K562 (cell line): ENCODE measurements at regions not wholly inside any gene's neighbourhood (a gene's known extent, or its start where the extent isn't known, plus 50 kb on each side); places are given as distances from the start of the nearest gene placed in this dataset.

Experiments used
- ATF7 ChIP-seq: fragments of 450-650 bp; IDR thresholded peaks from 2 replicates; pipeline ENCODE4 v1.7.1; 2014; ENCODE audit warnings: mild to moderate bottlenecking, moderate library complexity
- EP300 ChIP-seq: IDR thresholded peaks from 2 replicates; pipeline ENCODE4 v1.6.1; 2012; ENCODE audit warnings: low read length, improper control_type of control experiment
- HDGF ChIP-seq: fragments of 450-650 bp; IDR thresholded peaks from 2 replicates; pipeline ENCODE4 v1.6.1; 2016
- MTA3 ChIP-seq: fragments of 450-650 bp; formaldehyde crosslinking; IDR thresholded peaks from 2 replicates; pipeline ENCODE4 v1.6.1; 2017; ENCODE audit warnings: mild to moderate bottlenecking, borderline replicate concordance
- POLR2A ChIP-seq: fragments of 450-650 bp; conservative IDR thresholded peaks from 2 replicates; pipeline ENCODE4 v1.6.1; 2016
- PRDM10 ChIP-seq: fragments of 450-650 bp; IDR thresholded peaks from 2 replicates; pipeline ENCODE4 v1.6.1; 2018; ENCODE audit not compliant: partially characterized antibody
- TAF1 ChIP-seq: IDR thresholded peaks from 2 replicates; pipeline ENCODE4 v1.6.1; 2011; ENCODE audit warnings: mild to moderate bottlenecking, low read length, moderate library complexity; ENCODE audit not compliant: insufficient read depth, control insufficient read depth, severe bottlenecking; ENCODE audit errors: extremely low read depth
- TCFL5 ChIP-seq: fragments of 250-450 bp; sonication (Bioruptor Pico); conservative IDR thresholded peaks from 2 replicates; pipeline ENCODE4 v1.6.1; 2021; ENCODE audit warnings: mild to moderate bottlenecking, moderate library complexity, matching md5 sums
- TF ChIP-seq, protein P1 (sequence below), 3 experiments: IDR thresholded peaks in 2 of 3; conservative IDR thresholded peaks in 1 of 3; 2 replicates each; pipeline ENCODE4 v1.5.1; 2011 to 2012; ENCODE audit warnings: low read length in 3 of 3, mild to moderate bottlenecking in 3 of 3, control low read depth in 2 of 3, improper control_type of control experiment in 1 of 3, inconsistent platforms in 1 of 3, low read depth in 1 of 3, mixed read lengths in 1 of 3, moderate library complexity in 1 of 3; ENCODE audit not compliant: insufficient read depth in 2 of 3
- TF ChIP-seq, protein P2 (sequence below): fragments of 250-450 bp; sonication (Bioruptor Pico); IDR thresholded peaks from 2 replicates; pipeline ENCODE4 v1.9.0; 2021; ENCODE audit warnings: mild to moderate bottlenecking
- TF ChIP-seq, protein P3 (sequence below): sonication (generic); formaldehyde crosslinking; IDR thresholded peaks from 2 replicates; pipeline ENCODE4 v1.8.0; 2023; ENCODE audit warnings: mild to moderate bottlenecking, missing genetic modification reagents

- TF ChIP-seq, protein P1, sequence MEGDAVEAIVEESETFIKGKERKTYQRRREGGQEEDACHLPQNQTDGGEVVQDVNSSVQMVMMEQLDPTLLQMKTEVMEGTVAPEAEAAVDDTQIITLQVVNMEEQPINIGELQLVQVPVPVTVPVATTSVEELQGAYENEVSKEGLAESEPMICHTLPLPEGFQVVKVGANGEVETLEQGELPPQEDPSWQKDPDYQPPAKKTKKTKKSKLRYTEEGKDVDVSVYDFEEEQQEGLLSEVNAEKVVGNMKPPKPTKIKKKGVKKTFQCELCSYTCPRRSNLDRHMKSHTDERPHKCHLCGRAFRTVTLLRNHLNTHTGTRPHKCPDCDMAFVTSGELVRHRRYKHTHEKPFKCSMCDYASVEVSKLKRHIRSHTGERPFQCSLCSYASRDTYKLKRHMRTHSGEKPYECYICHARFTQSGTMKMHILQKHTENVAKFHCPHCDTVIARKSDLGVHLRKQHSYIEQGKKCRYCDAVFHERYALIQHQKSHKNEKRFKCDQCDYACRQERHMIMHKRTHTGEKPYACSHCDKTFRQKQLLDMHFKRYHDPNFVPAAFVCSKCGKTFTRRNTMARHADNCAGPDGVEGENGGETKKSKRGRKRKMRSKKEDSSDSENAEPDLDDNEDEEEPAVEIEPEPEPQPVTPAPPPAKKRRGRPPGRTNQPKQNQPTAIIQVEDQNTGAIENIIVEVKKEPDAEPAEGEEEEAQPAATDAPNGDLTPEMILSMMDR (IDR thresholded peaks at IDR 0.05 in 2 of 3, conservative IDR thresholded peaks at IDR 0.05 in 1 of 3; ENCODE audit: insufficient read depth in 2 of 3, low read depth in 1 of 3, low read length in 3 of 3) = no peak
- TF ChIP-seq TAF1 (no peak), MTA3 (no peak), ATF7 (peak; percentile 95), EP300 (peak; percentile 49; the same call in 1 of the 2 replicates), TCFL5 (no peak), POLR2A (no peak), HDGF (no peak), PRDM10 (no peak)
- TF ChIP-seq, protein P2, sequence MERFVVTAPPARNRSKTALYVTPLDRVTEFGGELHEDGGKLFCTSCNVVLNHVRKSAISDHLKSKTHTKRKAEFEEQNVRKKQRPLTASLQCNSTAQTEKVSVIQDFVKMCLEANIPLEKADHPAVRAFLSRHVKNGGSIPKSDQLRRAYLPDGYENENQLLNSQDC (CRISPR knock-in tag) = no peak
- TF ChIP-seq, protein P3, sequence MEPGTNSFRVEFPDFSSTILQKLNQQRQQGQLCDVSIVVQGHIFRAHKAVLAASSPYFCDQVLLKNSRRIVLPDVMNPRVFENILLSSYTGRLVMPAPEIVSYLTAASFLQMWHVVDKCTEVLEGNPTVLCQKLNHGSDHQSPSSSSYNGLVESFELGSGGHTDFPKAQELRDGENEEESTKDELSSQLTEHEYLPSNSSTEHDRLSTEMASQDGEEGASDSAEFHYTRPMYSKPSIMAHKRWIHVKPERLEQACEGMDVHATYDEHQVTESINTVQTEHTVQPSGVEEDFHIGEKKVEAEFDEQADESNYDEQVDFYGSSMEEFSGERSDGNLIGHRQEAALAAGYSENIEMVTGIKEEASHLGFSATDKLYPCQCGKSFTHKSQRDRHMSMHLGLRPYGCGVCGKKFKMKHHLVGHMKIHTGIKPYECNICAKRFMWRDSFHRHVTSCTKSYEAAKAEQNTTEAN (CRISPR knock-in tag) = no peak
Observed at GRCh38 chr3:72004749-72005292, 219.9 kb upstream of the PROK2 start.
